ENCODE measurements at regions not wholly inside any gene's neighbourhood (a gene's known extent, or its start where the extent isn't known, plus 50 kb on each side); places are given as distances from the start of the nearest gene placed in this dataset.

DNA sequence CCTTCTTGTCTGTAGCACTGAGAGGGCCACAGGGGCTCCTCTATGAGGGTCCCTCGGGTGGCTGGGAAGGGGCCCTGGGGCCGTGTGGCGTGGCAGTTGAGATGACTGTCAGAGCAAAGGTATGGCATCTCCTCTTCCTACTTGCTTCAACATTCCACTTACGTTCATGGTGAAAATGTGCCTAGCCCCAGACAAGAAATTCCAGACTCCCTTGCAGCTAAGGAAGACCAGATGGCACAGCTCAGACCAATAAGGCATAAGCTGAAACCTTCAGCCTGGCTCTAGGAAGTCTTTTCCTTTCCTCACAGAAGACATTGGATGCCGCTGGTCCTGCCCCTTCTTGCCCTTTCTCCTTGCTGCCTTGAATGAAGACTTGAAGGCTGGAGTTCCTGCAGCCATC is 57.4 kb downstream of the ZNF503 start:
- H3K4me3 Mint-ChIP-seq = no peak overlapping the region
- no peaks in the 10 kb centered on the region for H3K9me3 Mint-ChIP-seq (ENCODE audit: insufficient read depth)
- DNase-seq = no peak

DNA sequence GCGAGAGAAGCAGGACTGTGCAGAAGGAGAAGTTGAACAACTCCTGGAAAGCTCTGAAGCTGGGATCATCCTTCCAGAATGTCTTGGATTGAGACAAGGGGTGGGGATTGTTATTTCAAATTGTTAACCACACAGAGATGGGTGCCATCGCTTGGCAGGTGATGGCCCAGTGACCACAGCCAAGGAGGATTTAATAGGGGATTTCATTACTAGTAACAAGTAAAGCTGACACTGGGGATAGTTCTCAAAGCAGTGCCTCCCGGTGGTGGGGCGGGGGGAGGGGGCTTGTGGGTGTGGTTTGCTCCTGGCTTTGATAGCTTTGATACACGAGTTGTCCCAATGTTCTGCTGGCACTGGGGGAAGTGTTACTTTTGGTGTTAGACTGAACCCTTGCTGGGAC is 59.2 kb downstream of the ZNF503 start:
- no peaks in the 10 kb centered on the region for H3K4me1 ChIP-seq (ENCODE audit: control insufficient read depth in 2 of 2, insufficient read depth in 2 of 2, low read length in 2 of 2)
- no peak overlapping the region for H3K4me3 ChIP-seq (ENCODE audit: control extremely low read depth in 1 of 5, extremely low read depth in 1 of 5, insufficient read depth in 1 of 5, low read depth in 2 of 5, low read length in 4 of 5)
- intact Hi-C loops (cut with micrococcal nuclease) = no loop called here
- H3K4me1 Mint-ChIP-seq = no peaks in the 10 kb centered on the region
- no peak overlapping the region for H3K27ac ChIP-seq (ENCODE audit: low read length in 2 of 2)
- H2AFZ ChIP-seq (ENCODE audit: insufficient read depth, low read depth, low read length, poor library complexity, severe bottlenecking) = no peak overlapping the region
- 86% methylated on average over 3 of the region's 5 CpGs for WGBS (ENCODE audit: insufficient coverage)
- H3K9me3 Mint-ChIP-seq (ENCODE audit: insufficient read depth) = no peaks in the 10 kb centered on the region
- DNase-seq (no peak), ATAC-seq (ENCODE audit: low read depth) (no peak)
- ChIA-PET CTCF (no interaction called here), POLR2A (no interaction called here)
- H3K27me3 Mint-ChIP-seq = peaks cover 3% of the 10 kb centered on the region
- no peak overlapping the region for H3K27ac Mint-ChIP-seq
- no peaks in the 10 kb centered on the region for H3K36me3 ChIP-seq (replicated peaks in 1 of 2; ENCODE audit: control extremely low read depth in 1 of 2, control insufficient read depth in 1 of 2, extremely low read depth in 1 of 2, insufficient read depth in 2 of 2, low read length in 1 of 2)
- no peaks in the 10 kb centered on the region for H3K79me2 ChIP-seq (ENCODE audit: control insufficient read depth, insufficient read depth, low read length)
- no peak overlapping the region for H3K9ac ChIP-seq (ENCODE audit: low read length)
- H3K27me3 ChIP-seq (replicated peaks in 1 of 4; ENCODE audit: control extremely low read depth in 1 of 4, control insufficient read depth in 3 of 4, insufficient read depth in 4 of 4, low read length in 3 of 4) = peaks cover 0 to 14% (median 3%) of the 10 kb centered on the region in 4 experiments
- H3K4me3 Mint-ChIP-seq = no peak overlapping the region
- peaks cover 0 to 18% (median 0%) of the 10 kb centered on the region in 3 donors for H3K9me3 ChIP-seq (ENCODE audit: control extremely low read depth in 1 of 3, control insufficient read depth in 2 of 3, insufficient read depth in 1 of 3, low read length in 2 of 3)
- no peak for TF ChIP-seq EZH2 (IDR thresholded peaks at IDR 0.05; ENCODE audit: borderline replicate concordance, insufficient read depth, low read depth, low read length, poor library complexity, severe bottlenecking)
- TF ChIP-seq, protein P1, sequence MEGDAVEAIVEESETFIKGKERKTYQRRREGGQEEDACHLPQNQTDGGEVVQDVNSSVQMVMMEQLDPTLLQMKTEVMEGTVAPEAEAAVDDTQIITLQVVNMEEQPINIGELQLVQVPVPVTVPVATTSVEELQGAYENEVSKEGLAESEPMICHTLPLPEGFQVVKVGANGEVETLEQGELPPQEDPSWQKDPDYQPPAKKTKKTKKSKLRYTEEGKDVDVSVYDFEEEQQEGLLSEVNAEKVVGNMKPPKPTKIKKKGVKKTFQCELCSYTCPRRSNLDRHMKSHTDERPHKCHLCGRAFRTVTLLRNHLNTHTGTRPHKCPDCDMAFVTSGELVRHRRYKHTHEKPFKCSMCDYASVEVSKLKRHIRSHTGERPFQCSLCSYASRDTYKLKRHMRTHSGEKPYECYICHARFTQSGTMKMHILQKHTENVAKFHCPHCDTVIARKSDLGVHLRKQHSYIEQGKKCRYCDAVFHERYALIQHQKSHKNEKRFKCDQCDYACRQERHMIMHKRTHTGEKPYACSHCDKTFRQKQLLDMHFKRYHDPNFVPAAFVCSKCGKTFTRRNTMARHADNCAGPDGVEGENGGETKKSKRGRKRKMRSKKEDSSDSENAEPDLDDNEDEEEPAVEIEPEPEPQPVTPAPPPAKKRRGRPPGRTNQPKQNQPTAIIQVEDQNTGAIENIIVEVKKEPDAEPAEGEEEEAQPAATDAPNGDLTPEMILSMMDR (IDR thresholded peaks at IDR 0.05) = no peak
- no peak overlapping the region for H3K4me2 ChIP-seq (replicated peaks; ENCODE audit: low read depth, low read length, poor library complexity, severe bottlenecking)
- no peaks in the 10 kb centered on the region for H4K20me1 ChIP-seq (ENCODE audit: control insufficient read depth, insufficient read depth, low read length, poor library complexity, severe bottlenecking)

More for the DNA sequence above, 57.4 kb downstream of the ZNF503 start:
- Mint-ChIP-seq H3K27me3 (peaks cover 3% of the 10 kb centered on the region), H3K27ac (no peak overlapping the region), H3K4me1 (no peaks in the 10 kb centered on the region)
- intact Hi-C loops (cut with micrococcal nuclease) = no loop called here
- Histone ChIP-seq H3K9ac (ENCODE audit: low read length) (no peak overlapping the region), H4K20me1 (ENCODE audit: control insufficient read depth, insufficient read depth, low read length, poor library complexity, severe bottlenecking) (no peaks in the 10 kb centered on the region), H3K36me3 (replicated peaks in 1 of 2; ENCODE audit: control extremely low read depth in 1 of 2, control insufficient read depth in 1 of 2, extremely low read depth in 1 of 2, insufficient read depth in 2 of 2, low read length in 1 of 2) (no peaks in the 10 kb centered on the region), H3K79me2 (ENCODE audit: control insufficient read depth, insufficient read depth, low read length) (no peaks in the 10 kb centered on the region), H3K4me3 (ENCODE audit: control extremely low read depth in 1 of 5, extremely low read depth in 1 of 5, insufficient read depth in 1 of 5, low read depth in 2 of 5, low read length in 4 of 5) (no peak overlapping the region), H3K4me2 (replicated peaks; ENCODE audit: low read depth, low read length, poor library complexity, severe bottlenecking) (no peak overlapping the region), H3K9me3 (ENCODE audit: control extremely low read depth in 1 of 3, control insufficient read depth in 2 of 3, insufficient read depth in 1 of 3, low read length in 2 of 3) (peaks cover 0 to 15% (median 0%) of the 10 kb centered on the region in 3 donors), H3K27me3 (replicated peaks in 1 of 4; ENCODE audit: control extremely low read depth in 1 of 4, control insufficient read depth in 3 of 4, insufficient read depth in 4 of 4, low read length in 3 of 4) (peaks cover 0 to 9% (median 3%) of the 10 kb centered on the region in 4 experiments), H3K4me1 (ENCODE audit: control insufficient read depth in 2 of 2, insufficient read depth in 2 of 2, low read length in 2 of 2) (no peaks in the 10 kb centered on the region), H3K27ac (ENCODE audit: low read length in 2 of 2) (no peak overlapping the region), H2AFZ (ENCODE audit: insufficient read depth, low read depth, low read length, poor library complexity, severe bottlenecking) (no peak overlapping the region)
- TF ChIP-seq EZH2 (IDR thresholded peaks at IDR 0.05; ENCODE audit: borderline replicate concordance, insufficient read depth, low read depth, low read length, poor library complexity, severe bottlenecking) = no peak
- TF ChIP-seq, protein P1 (IDR thresholded peaks at IDR 0.05) = no peak
- WGBS (ENCODE audit: insufficient coverage) = 97% methylated on average over 5 of the region's 5 CpGs
- no peak for ATAC-seq (ENCODE audit: low read depth)
- CTCF ChIA-PET = no interaction called here
- POLR2A ChIA-PET = no interaction called here
